Osteocyte (in vitro differentiated cells): ENCODE measurements at regions not wholly inside any gene's neighbourhood (a gene's known extent, or its start where the extent isn't known, plus 50 kb on each side); places are given as distances from the start of the nearest gene placed in this dataset.
"Not testable (repeated sequence)": the region's sequence is repeated elsewhere in the genome, so short reads cannot be mapped to it uniquely, and the experiment has no call there.

ENCODE experiments used
- DNase-seq: peaks from one replicate; pipeline ENCODE4 v3.0.0; 2021; ENCODE audit warnings: mixed read lengths; ENCODE audit not compliant: unreplicated experiment; ENCODE audit errors: extremely low spot score
- H3K27ac Mint-ChIP-seq: one replicate; pipeline ENCODE4 v1.8.0; 2021; ENCODE audit warnings: mild to moderate bottlenecking, mixed read lengths; ENCODE audit not compliant: unreplicated experiment
- H3K27me3 Mint-ChIP-seq: one replicate; pipeline ENCODE4 v1.8.0; 2021; ENCODE audit warnings: mixed read lengths; ENCODE audit not compliant: unreplicated experiment
- H3K36me3 Mint-ChIP-seq: one replicate; pipeline ENCODE4 v1.8.0; 2021; ENCODE audit warnings: mixed read lengths; ENCODE audit not compliant: unreplicated experiment
- H3K4me1 Mint-ChIP-seq: one replicate; pipeline ENCODE4 v1.8.0; 2021; ENCODE audit warnings: mixed read lengths; ENCODE audit not compliant: unreplicated experiment
- H3K4me3 Mint-ChIP-seq: one replicate; pipeline ENCODE4 v1.8.0; 2021; ENCODE audit warnings: mild to moderate bottlenecking, moderate library complexity, mixed read lengths; ENCODE audit not compliant: unreplicated experiment
- H3K9me3 Mint-ChIP-seq: one replicate; pipeline ENCODE4 v1.8.0; 2021; ENCODE audit warnings: mixed read lengths; ENCODE audit not compliant: unreplicated experiment
- CTCF ChIP-seq: fragments of 200-600 bp; sonication (generic); IDR thresholded peaks from 2 replicates; pipeline ENCODE4 v1.5.0; 2021; ENCODE audit warnings: antibody characterized with exemption, mild to moderate bottlenecking, moderate library complexity

- no peak for TF ChIP-seq CTCF
- Mint-ChIP-seq H3K27ac (no peak overlapping the region), H3K9me3 (peaks cover 5% of the 10 kb centered on the region), H3K27me3 (peaks cover 4% of the 10 kb centered on the region), H3K4me1 (no peaks in the 10 kb centered on the region), H3K4me3 (no peak overlapping the region), H3K36me3 (no peaks in the 10 kb centered on the region)
- DNase-seq: no peak
Observed at GRCh38 chr3:144953959-144954358, 982.3 kb downstream of the DIPK2A start.

DNA sequence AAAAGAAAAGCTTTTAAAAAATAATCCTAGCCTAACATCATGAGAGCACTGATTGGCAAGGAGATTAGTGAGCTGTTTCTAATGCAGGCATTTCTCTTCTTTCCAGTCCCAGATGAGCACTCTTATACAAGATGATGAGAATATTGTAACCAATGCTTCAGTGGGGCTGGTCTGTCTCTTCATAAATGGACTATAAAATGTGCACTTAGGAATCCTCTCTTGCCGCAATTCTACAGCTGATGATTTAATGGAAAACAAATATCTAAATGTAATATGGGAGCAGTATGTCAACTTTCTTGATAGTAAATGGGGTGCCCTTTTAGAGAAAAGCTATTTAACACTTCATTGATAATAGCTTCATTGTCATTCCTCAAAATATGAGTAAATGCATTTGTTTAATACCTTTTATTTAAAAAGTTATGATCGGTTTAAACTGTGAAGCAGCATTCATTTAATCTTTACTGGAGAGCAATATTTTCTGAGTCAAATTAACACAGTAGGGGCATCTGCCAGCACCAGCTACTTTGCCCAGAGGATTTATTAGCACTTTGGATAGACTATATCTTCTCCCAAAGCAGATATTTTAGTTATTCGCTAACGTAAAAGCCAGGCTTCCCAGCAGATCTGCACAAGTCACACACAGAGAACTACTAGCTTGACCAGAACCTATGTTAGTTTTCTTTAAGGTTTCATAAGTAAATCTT is 985.9 kb downstream of the DIPK2A start:
- no peak for DNase-seq
- Mint-ChIP-seq H3K4me3 (no peak overlapping the region), H3K27ac (no peak overlapping the region), H3K36me3 (no peaks in the 10 kb centered on the region), H3K4me1 (no peaks in the 10 kb centered on the region), H3K27me3 (peaks cover 6% of the 10 kb centered on the region), H3K9me3 (peaks cover 5% of the 10 kb centered on the region)
- TF ChIP-seq CTCF: no peak

DNA sequence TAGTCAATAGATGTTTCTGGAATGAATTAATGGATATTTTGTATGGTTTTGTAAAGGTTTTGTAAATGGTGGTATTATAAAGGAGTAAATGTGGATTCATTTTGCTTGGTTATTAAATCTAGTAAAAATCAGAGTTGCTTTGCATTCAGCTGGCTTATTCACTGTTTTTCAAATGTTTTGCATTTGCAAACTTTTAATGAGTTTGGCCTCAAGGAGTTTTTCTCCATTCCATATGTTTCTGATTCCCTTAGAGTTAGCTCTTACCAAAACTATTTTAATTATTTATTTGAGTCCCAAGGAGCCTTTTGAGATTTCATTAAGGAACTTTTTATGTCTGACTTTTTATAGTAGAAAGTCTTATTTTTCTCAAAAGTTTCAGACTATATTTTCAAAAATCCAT is 992.2 kb downstream of the DIPK2A start:
- no peak for TF ChIP-seq CTCF
- H3K27me3 Mint-ChIP-seq: peaks cover 3% of the 10 kb centered on the region
- H3K9me3 Mint-ChIP-seq: no peaks in the 10 kb centered on the region
- no peak for DNase-seq
- no peaks in the 10 kb centered on the region for H3K36me3 Mint-ChIP-seq
- no peak overlapping the region for H3K27ac Mint-ChIP-seq
- no peaks in the 10 kb centered on the region for H3K4me1 Mint-ChIP-seq
- no peak overlapping the region for H3K4me3 Mint-ChIP-seq

GRCh38 chr3:144966560-144966959 is 994.9 kb downstream of the DIPK2A start:
- Mint-ChIP-seq H3K4me3 (no peak overlapping the region), H3K9me3 (no peaks in the 10 kb centered on the region), H3K27me3 (no peaks in the 10 kb centered on the region), H3K36me3 (no peaks in the 10 kb centered on the region), H3K4me1 (no peaks in the 10 kb centered on the region), H3K27ac (no peak overlapping the region)
- no peak for TF ChIP-seq CTCF
- no peak for DNase-seq

DNA sequence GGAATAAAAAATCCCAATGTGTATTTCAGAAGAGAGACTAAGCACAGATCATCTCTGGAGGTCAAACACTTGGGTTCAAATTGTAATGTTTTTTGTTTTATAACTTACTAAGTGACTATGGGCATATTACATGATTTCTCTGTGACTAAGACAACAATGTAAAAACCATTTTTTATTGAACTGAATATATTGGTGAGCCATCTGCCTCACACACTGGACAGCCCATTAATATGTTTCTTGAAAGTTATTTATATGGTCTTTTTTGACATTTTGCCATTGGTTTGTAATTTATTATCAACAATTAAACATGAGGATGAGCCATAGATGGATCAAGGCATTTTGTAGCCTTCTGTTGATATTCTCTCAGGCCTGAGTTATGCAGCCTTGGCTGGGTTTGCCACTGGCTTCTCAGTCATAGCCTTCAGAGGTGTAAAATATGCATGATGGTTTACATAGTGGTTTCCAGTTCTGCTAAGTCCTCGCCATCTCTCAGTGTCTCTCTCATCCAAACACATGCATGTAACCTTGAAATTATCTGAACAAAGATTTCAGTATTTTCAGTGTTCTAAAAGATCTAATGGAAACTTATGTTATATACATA is 997.2 kb downstream of the DIPK2A start:
- no peak for TF ChIP-seq CTCF
- no peak for DNase-seq
- Mint-ChIP-seq H3K27ac (no peak overlapping the region), H3K9me3 (no peaks in the 10 kb centered on the region), H3K4me3 (no peak overlapping the region), H3K36me3 (no peaks in the 10 kb centered on the region), H3K27me3 (no peaks in the 10 kb centered on the region), H3K4me1 (no peaks in the 10 kb centered on the region)

DNA sequence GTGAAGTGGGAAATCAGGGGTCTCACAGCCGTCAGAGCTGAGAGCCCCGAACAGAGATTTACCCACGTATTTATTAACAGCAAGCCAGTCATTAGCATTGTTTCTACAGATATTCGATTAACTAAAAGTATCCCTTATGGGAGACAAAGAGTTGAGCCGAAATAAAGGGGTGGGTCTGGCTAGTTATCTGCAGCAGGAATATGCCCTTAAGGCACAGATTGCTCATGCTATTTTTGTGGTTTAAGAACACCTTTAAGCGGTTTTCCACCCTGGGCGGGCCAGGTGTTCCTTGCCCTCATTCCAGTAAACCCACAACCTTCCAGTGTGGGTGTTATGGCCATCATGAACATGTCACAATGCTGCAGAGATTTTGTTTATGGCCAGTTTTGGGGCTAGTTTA is 1012.9 kb downstream of the DIPK2A start:
- not testable (repeated sequence) for H3K4me1 Mint-ChIP-seq, DNase-seq, H3K4me3 Mint-ChIP-seq, H3K36me3 Mint-ChIP-seq, H3K9me3 Mint-ChIP-seq, H3K27ac Mint-ChIP-seq, H3K27me3 Mint-ChIP-seq
